NCI-H2196 (cell line): ENCODE measurements at regions not wholly inside any gene's neighbourhood (a gene's known extent, or its start where the extent isn't known, plus 50 kb on each side); places are given as distances from the start of the nearest gene placed in this dataset.

Source experiments
- DNase-seq: peaks from one replicate; lab custom pipeline; 2025; ENCODE audit not compliant: unreplicated experiment; lab: John Stamatoyannopoulos, UW

- no peak for DNase-seq
Measured at GRCh38 chr1:58149271-58149812, 397.2 kb downstream of the OMA1 start.

GRCh38 chr1:58144698-58145270 is 401.7 kb downstream of the OMA1 start:
- no peak for DNase-seq

- DNase-seq = no peak
Measured at GRCh38 chr1:58143972-58144697, 402.4 kb downstream of the OMA1 start.

GRCh38 chr1:58136387-58136786 is 410.1 kb downstream of the OMA1 start:
- no peak for DNase-seq

- DNase-seq = no peak
Measured at GRCh38 chr1:58135821-58136321, 410.7 kb downstream of the OMA1 start.

- no peak for DNase-seq
Measured at GRCh38 chr1:58133562-58133961, 413.0 kb downstream of the OMA1 start.

GRCh38 chr1:58123051-58123450 is 423.5 kb downstream of the OMA1 start:
- DNase-seq = no peak

GRCh38 chr1:58119971-58120370 is 426.6 kb downstream of the OMA1 start:
- no peak for DNase-seq

GRCh38 chr1:58116284-58116683 is 430.2 kb downstream of the OMA1 start:
- DNase-seq = no peak

- DNase-seq = no peak
Measured at GRCh38 chr1:58109646-58110200, 436.8 kb downstream of the OMA1 start.

- no peak for DNase-seq
Measured at GRCh38 chr1:58108783-58109182, 437.7 kb downstream of the OMA1 start.

GRCh38 chr1:58107943-58108342 is 438.6 kb downstream of the OMA1 start:
- no peak for DNase-seq

- DNase-seq = no peak
Measured at GRCh38 chr1:58104960-58105359, 441.6 kb downstream of the OMA1 start.

GRCh38 chr1:58096714-58097113 is 449.8 kb downstream of the OMA1 start:
- DNase-seq = no peak

- DNase-seq = no peak
Measured at GRCh38 chr1:58095183-58095582, 451.3 kb downstream of the OMA1 start.

- no peak for DNase-seq
Measured at GRCh38 chr1:58094221-58094620, 452.3 kb downstream of the OMA1 start.

GRCh38 chr1:58090640-58091039 is 455.9 kb downstream of the OMA1 start:
- DNase-seq = no peak

GRCh38 chr1:58089898-58090534 is 456.5 kb downstream of the OMA1 start:
- no peak for DNase-seq

GRCh38 chr1:58084266-58084665 is 462.3 kb downstream of the OMA1 start:
- no peak for DNase-seq

- no peak for DNase-seq
Measured at GRCh38 chr1:58082596-58082995, 463.9 kb downstream of the OMA1 start.

- no peak for DNase-seq
Measured at GRCh38 chr1:58076258-58076657, 470.3 kb downstream of the OMA1 start.

- DNase-seq = no peak
Measured at GRCh38 chr1:58075188-58075578, 471.3 kb downstream of the OMA1 start.
